NCI-H1417 (cell line): ENCODE measurements at regions not wholly inside any gene's neighbourhood (a gene's known extent, or its start where the extent isn't known, plus 50 kb on each side); places are given as distances from the start of the nearest gene placed in this dataset.
"Not testable (repeated sequence)": the region's sequence is repeated elsewhere in the genome, so short reads cannot be mapped to it uniquely, and the experiment has no call there.

ENCODE experiments used
- DNase-seq, 3 experiments: peaks; one replicate each; lab custom pipeline; 2025; lab: John Stamatoyannopoulos, UW

DNA sequence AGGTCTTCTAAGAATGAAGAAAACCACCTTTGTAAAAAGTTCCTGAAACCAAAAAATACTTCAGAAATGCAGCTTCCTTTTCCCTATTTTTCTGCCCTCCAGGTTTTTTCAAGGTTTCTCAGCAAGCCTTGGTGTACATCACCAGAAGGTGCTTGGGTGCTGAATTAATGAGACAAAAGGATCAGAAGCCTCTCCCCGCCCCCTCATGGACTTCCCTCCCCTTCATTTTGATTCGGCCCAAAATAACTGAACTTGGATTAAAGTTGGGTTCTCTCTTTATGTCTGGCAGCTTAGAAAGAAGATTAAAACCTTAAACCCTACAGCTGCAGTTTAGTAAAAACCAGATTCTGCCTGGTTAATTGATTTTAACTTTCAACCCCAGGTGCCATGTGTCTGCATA, 121.7 kb upstream of the ERCC4 start:
- DNase-seq: no peak

- no peak for DNase-seq
Observed at GRCh38 chr16:13803974-13804373, 116.0 kb upstream of the ERCC4 start.

GRCh38 chr16:13805951-13806350, 114.0 kb upstream of the ERCC4 start:
- DNase-seq: no peak

DNA sequence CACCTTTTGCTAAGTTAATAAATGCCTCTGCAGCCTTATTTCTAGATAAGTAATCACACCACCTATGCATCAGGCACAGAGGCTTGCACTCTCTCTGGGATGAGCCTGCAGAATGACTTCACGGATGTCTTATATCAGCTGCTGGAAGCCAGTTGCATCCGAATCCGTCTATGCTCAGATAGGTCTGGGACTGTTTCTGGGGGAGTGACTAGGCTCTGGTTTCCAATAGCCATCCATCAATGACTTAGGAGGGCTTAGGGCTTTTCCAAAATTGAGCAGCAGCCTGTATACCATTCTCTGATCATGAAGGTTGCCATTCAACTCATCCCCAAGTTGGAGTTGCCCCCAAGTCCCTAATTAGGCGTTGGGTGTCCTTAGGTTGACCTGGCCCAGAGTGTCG, 113.3 kb upstream of the ERCC4 start:
- DNase-seq: no peak

DNA sequence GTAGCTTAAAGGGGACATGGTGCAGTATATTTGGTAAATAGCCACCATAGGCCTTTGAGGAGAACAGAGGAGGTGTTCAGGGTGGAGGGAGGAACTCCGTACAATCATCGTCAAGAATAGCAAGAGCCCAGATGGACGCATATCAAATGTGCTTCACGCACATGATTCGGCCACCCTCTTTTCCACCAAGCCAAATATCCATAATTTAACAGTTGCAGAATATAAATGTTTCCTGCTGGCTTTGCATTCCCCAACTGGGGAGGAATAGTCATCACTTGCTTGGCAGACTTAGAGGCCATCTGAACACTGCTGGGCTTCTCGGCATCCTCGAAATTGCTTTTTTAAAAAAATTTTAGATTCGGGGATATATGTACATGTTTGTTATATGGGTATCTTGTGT, 111.9 kb upstream of the ERCC4 start:
- no peak for DNase-seq

GRCh38 chr16:13809765-13810164, 110.2 kb upstream of the ERCC4 start:
- DNase-seq: no peak

DNA sequence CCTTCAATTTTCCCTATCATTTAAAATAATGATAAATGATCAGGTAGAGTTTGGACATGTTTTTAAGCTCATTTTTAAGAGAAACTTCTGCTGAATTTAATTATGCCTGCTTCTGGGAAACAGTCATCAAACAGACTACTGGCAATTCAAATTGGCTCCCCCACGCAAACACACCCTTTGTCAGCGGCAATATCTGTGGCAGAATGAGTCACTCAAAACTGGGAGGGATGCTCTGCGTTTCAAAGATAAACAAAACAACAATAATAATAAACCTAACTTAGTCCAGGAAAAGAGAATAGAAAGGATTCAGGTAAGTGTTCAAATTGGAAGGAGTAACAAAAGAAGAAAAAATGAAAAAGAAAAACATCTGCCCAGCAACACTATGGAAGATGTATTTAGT, 108.1 kb upstream of the ERCC4 start:
- DNase-seq: no peak

- DNase-seq: no peak
Observed at GRCh38 chr16:13816701-13817100, 103.3 kb upstream of the ERCC4 start.

- DNase-seq: no peak
Observed at GRCh38 chr16:13823501-13823900, 96.5 kb upstream of the ERCC4 start.

- DNase-seq: no peak
Observed at GRCh38 chr16:13829697-13830299, 90.2 kb upstream of the ERCC4 start.

DNA sequence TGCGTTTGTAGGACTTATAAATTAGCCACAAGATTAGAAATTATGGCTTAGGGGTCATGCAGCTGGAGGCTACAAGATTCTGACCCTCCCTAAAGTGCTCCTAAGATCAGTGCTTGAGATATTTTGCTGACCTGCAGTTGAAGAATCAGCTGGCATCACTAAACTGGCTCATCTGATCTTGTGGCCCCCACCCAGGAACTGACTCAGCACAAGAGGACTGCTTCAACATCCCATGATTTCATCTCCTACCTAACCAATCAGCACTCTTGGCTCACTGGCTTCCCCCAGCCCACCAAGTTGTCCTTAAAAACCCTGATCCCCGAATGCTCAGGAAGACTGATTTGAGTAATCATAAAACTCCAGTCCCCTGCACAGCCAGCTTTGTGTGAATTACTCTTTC, 86.4 kb upstream of the ERCC4 start:
- DNase-seq: no peak

- no peak for DNase-seq
Observed at GRCh38 chr16:13835387-13835786, 84.6 kb upstream of the ERCC4 start.

GRCh38 chr16:13835935-13836730, 83.8 kb upstream of the ERCC4 start:
- DNase-seq: no peak

- no peak for DNase-seq
Observed at GRCh38 chr16:13838401-13839190, 81.4 kb upstream of the ERCC4 start.

DNA sequence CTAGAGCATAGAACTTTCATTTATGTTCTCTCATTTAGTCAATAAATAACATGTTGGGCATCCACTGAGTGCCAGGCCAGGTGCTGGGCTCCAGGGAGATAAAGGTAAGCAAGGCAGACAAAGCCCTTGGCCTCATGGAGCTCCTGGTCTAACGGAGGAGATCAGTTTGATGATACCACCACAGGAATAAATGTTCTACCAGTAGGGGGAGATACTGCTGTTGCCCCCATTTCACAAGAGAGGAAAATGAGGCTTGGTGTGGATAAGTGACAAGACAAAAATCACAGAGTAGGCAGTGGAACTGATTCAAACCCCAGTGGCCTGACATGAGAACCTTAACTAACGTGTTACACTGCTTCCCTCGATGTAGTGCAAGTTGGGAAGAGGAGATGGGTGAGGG, 80.4 kb upstream of the ERCC4 start:
- DNase-seq: no peak

- no peak for DNase-seq
Observed at GRCh38 chr16:13845232-13845631, 74.7 kb upstream of the ERCC4 start.

DNA sequence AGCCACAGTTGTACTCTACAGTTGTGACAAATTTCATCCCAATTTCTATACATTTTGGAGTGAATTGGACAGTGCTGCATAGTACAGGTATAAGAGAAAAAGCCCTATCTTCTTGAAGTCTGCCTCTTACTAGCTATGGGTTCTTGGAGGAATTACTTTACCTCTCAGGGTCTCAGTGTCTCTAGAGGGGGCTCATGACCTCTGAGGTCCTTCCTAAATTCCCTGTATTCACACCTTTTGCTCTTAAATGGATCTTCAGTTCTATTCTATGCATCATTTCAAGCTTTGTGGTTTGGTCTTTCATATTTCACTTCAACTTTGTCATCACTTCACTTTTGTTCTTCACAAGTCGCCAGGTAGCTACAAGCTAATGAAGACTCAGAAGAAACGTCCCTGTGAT, 71.2 kb upstream of the ERCC4 start:
- DNase-seq: no peak

GRCh38 chr16:13850173-13850572, 69.8 kb upstream of the ERCC4 start:
- DNase-seq: not testable (repeated sequence)

DNA sequence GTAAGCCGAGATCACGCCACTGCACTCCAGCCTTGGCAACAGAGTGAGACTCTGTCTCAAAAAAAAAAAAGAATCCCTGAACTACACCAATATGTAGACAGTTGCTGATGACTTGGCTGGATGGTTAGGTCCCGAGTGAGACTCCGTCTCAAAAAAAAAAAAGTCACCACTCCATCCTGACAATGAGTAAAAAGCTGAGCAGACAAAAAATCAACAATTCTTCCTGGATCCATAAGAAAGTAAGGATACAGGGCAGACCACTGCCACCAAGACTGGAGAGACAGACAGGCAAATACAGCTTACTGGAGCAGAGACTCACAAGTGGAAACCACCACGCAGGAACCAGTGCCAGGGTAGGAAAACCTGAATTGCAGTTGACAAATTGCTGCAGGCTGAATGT, 67.1 kb upstream of the ERCC4 start:
- DNase-seq: no peak

DNA sequence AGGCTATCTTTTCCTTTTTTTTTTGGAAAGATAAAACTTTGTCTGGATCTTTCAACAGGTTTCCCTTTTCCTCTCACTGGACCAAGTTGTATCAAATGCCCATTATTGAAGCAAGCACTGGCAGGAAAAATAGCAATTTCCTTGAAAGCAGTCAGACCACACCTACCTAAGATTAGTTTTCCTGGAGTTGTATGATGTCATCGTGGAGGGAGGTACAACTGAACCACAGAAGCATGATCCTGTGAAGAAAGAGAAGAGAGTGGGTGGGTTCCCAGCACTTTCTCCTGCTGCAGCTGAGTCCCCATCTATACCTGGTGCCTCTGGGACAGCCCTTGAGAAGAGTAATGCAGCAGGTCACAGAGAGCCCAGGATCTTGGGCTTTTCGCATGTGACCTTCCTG, 63.6 kb upstream of the ERCC4 start:
- DNase-seq: no peak

DNA sequence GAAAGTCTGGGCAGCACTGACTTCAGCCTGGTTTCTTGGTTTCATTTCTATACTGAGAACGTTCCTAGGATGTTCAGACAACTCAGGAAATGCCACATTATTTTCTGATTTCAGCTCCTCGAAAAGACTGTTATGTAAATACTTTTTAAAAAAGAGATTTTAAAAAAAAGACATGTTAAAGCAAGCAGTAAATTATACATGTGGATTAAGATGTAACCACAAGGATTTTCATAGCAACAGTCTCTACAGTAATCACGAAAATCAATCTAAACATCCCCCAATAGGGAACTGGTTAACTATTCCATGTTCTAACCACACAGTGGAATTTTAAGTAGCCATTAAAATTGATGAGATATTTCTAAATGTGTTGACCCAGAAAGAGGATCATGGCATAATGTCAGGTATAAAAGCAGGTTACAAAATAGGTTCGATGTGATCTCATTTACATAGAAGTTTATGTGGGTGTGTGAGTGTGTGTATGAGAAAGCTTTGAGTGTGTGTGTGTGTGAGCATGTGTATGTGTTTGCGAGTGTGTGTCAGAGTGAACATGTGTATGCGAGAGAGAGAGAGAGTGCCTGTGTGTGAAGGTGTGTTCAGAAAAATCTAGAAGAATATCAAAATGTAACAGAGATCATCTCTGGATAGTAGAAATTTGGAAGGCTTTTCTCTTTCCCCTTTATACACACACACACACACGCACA, 63.0 kb upstream of the ERCC4 start:
- DNase-seq: no peak

- DNase-seq: no peak
Observed at GRCh38 chr16:13858873-13859580, 60.9 kb upstream of the ERCC4 start.
